GM12878 (cell line): ENCODE measurements at regions not wholly inside any gene's neighbourhood (a gene's known extent, or its start where the extent isn't known, plus 50 kb on each side); places are given as distances from the start of the nearest gene placed in this dataset.

Experiments
- ATAC-seq: fragments of 200-7000 bp; cut with Tn5 transposase; 3 replicates; pipeline ENCODE4 v1.9.1; 2020; ENCODE audit warnings: mild to moderate bottlenecking, moderate library complexity
- BruUV-seq: library from RNA; stranded (reverse); fragments of 400-500 nt; replicated peaks from 2 replicates; lab custom pipeline; 2021; lab: Mats Ljungman, UMichigan
- CTCF ChIA-PET: fragments of 300-600 bp; sonication (Branson Sonifier 250); formaldehyde crosslinking; extraction: SDS; loops from one replicate; lab custom pipeline; 2021; ENCODE audit warnings: inconsistent platforms; lab: Yijun Ruan, JAX
- POLR2A ChIA-PET: fragments of 350-600 bp; formaldehyde crosslinking; extraction: SDS; loops from one replicate; lab custom pipeline; 2021; ENCODE audit warnings: inconsistent platforms; lab: Charles Lee
- RAD21 ChIA-PET: fragments of 300-600 bp; sonication (Branson Sonifier 250); formaldehyde crosslinking; loops from one replicate; lab custom pipeline; 2023; ENCODE audit warnings: antibody characterized with exemption; ENCODE audit not compliant: unreplicated experiment; lab: Charles Lee
- SMC1A ChIA-PET: fragments of 300-600 bp; sonication (Branson Sonifier 250); formaldehyde crosslinking; loops from one replicate; lab custom pipeline; 2023; ENCODE audit not compliant: unreplicated experiment, uncharacterized antibody; lab: Charles Lee
- DNase-seq: peaks from one replicate; pipeline ENCODE4 v3.0.0-alpha.2; 2011; ENCODE audit warnings: low read depth, low spot score
- FAIRE-seq: peaks from 3 replicates; lab custom pipeline; 2011; peaks lifted over from hg19 to GRCh38; lab: Jason Lieb, UNC
- H2AFZ ChIP-seq: 2 replicates; pipeline ENCODE4 v1.6.0; 2011; ENCODE audit warnings: low read depth, low read length, control low read depth; ENCODE audit not compliant: control insufficient read depth
- H3K27ac ChIP-seq: 2 replicates; pipeline ENCODE4 v1.5.1; 2011; ENCODE audit warnings: control low read depth; ENCODE audit not compliant: control insufficient read depth, insufficient read depth
- H3K27me3 ChIP-seq, 2 experiments: replicated peaks in 1 of 2; 2 replicates each; pipeline versions ENCODE4 v1.6.0 to v1.6.1; 2011; ENCODE audit warnings: low read length in 1 of 2; ENCODE audit not compliant: control insufficient read depth in 2 of 2, insufficient read depth in 2 of 2
- H3K36me3 ChIP-seq, 2 experiments: 2 replicates each; pipeline ENCODE4 v1.5.1; 2011; ENCODE audit warnings: low read length in 1 of 2; ENCODE audit not compliant: control insufficient read depth in 2 of 2, insufficient read depth in 2 of 2
- H3K4me1 ChIP-seq: 2 replicates; pipeline ENCODE4 v1.6.1; 2011; ENCODE audit warnings: mild to moderate bottlenecking, low read length, moderate library complexity, mixed read lengths; ENCODE audit not compliant: control insufficient read depth, insufficient read depth
- H3K4me2 ChIP-seq: 2 replicates; pipeline ENCODE4 v1.6.0; 2011; ENCODE audit warnings: control low read depth; ENCODE audit not compliant: control insufficient read depth, insufficient read depth
- H3K4me3 ChIP-seq: fragments of 200-600 bp; sonication (generic); 2 replicates; pipeline ENCODE4 v1.5.1; 2016
- H3K79me2 ChIP-seq: 2 replicates; pipeline ENCODE4 v1.6.0; 2011; ENCODE audit warnings: low read length; ENCODE audit not compliant: control insufficient read depth, insufficient read depth
- H3K9ac ChIP-seq: 2 replicates; pipeline ENCODE4 v1.8.0; 2011; ENCODE audit warnings: low read length, control low read depth, mixed read lengths; ENCODE audit not compliant: control insufficient read depth, insufficient read depth
- H3K9me3 ChIP-seq: replicated peaks from 3 replicates; pipeline ENCODE4 v1.5.1; 2011; ENCODE audit warnings: mild to moderate bottlenecking, low read length; ENCODE audit not compliant: control insufficient read depth, insufficient read depth
- H4K20me1 ChIP-seq: 2 replicates; pipeline ENCODE4 v1.6.0; 2011; ENCODE audit not compliant: control insufficient read depth, insufficient read depth
- BACH1 ChIP-seq: fragments of 450-650 bp; IDR thresholded peaks from 2 replicates; pipeline ENCODE4 v1.6.1; 2017; ENCODE audit warnings: mild to moderate bottlenecking, borderline replicate concordance
- CREM ChIP-seq: IDR thresholded peaks from 2 replicates; pipeline ENCODE4 v1.6.1; 2014; ENCODE audit warnings: antibody characterized with exemption, low read depth
- E2F4 ChIP-seq: IDR thresholded peaks from 2 replicates; pipeline ENCODE4 v1.6.1; 2012; ENCODE audit warnings: low read depth, low read length, improper control_type of control experiment
- EGR1 ChIP-seq, 2 experiments: IDR thresholded peaks; 1 replicate in 1 of 2; 2 replicates in 1 of 2; pipeline ENCODE4 v1.6.1; 2011 to 2012; ENCODE audit warnings: low read depth in 2 of 2, low read length in 2 of 2, borderline replicate concordance in 1 of 2, mild to moderate bottlenecking in 1 of 2, moderate library complexity in 1 of 2
- FOXM1 ChIP-seq: IDR thresholded peaks from 2 replicates; pipeline ENCODE4 v1.6.1; 2012; ENCODE audit warnings: low read depth, mild to moderate bottlenecking, inconsistent platforms, low read length, moderate library complexity
- MTA3 ChIP-seq: IDR thresholded peaks from 2 replicates; pipeline ENCODE4 v1.6.1; 2012; ENCODE audit warnings: low read length, inconsistent platforms, borderline replicate concordance
- MYC ChIP-seq: IDR thresholded peaks from 2 replicates; pipeline ENCODE4 v1.6.1; 2011; ENCODE audit warnings: mild to moderate bottlenecking, low read length, moderate library complexity, inconsistent platforms; ENCODE audit not compliant: insufficient read depth, insufficient replicate concordance, insufficient read length, severe bottlenecking
- NFXL1 ChIP-seq: fragments of 450-650 bp; IDR thresholded peaks from 2 replicates; pipeline ENCODE4 v1.6.1; 2017; ENCODE audit warnings: antibody characterized with exemption, mild to moderate bottlenecking, borderline replicate concordance
- NR2C1 ChIP-seq: fragments of 450-650 bp; IDR thresholded peaks from 2 replicates; pipeline ENCODE4 v1.6.1; 2017; ENCODE audit warnings: antibody characterized with exemption, mild to moderate bottlenecking, moderate library complexity
- PAX5 ChIP-seq: IDR thresholded peaks from 2 replicates; pipeline ENCODE4 v1.6.1; 2011; ENCODE audit warnings: low read depth, low read length, borderline replicate concordance
- SIN3A ChIP-seq: IDR thresholded peaks from 2 replicates; pipeline ENCODE4 v1.6.1; 2012; ENCODE audit warnings: low read depth, low read length, improper control_type of control experiment
- SIX5 ChIP-seq: IDR thresholded peaks from 2 replicates; pipeline ENCODE4 v1.6.1; 2011; ENCODE audit warnings: mild to moderate bottlenecking, low read depth, low read length, moderate library complexity; ENCODE audit not compliant: severe bottlenecking
- SMAD5 ChIP-seq: IDR thresholded peaks from 2 replicates; pipeline ENCODE4 v1.6.1; 2016; ENCODE audit warnings: antibody characterized with exemption, low read depth
- SMARCA5 ChIP-seq: fragments of 450-650 bp; IDR thresholded peaks from 2 replicates; pipeline ENCODE4 v1.6.1; 2017; ENCODE audit warnings: mild to moderate bottlenecking
- SPI1 ChIP-seq: IDR thresholded peaks from 2 replicates; pipeline ENCODE4 v1.6.1; 2011; ENCODE audit warnings: low read depth, mild to moderate bottlenecking, low read length, moderate library complexity, borderline replicate concordance; ENCODE audit not compliant: insufficient read depth
- SREBF2 ChIP-seq: IDR thresholded peaks from 2 replicates; pipeline ENCODE4 v1.6.1; 2012; ENCODE audit warnings: mild to moderate bottlenecking, low read length
- YY1 ChIP-seq: IDR thresholded peaks from 2 replicates; pipeline ENCODE4 v1.6.1; 2011; ENCODE audit warnings: low read depth, mild to moderate bottlenecking, low read length
- ZNF217 ChIP-seq: fragments of 450-650 bp; IDR thresholded peaks from 2 replicates; pipeline ENCODE4 v1.6.1; 2017; ENCODE audit warnings: antibody characterized with exemption, mild to moderate bottlenecking
- ZNF622 ChIP-seq: fragments of 450-650 bp; IDR thresholded peaks from 2 replicates; pipeline ENCODE4 v1.6.1; 2017; ENCODE audit warnings: mild to moderate bottlenecking, inconsistent platforms
- ZSCAN29 ChIP-seq: fragments of 450-650 bp; IDR thresholded peaks from 2 replicates; pipeline ENCODE4 v1.6.1; 2017; ENCODE audit warnings: mild to moderate bottlenecking, moderate library complexity
- WGBS: methylation state at CpG from one replicate; pipeline ENCODE4 v1.1.6; 2016; ENCODE audit warnings: low lambda C conversion rate; ENCODE audit not compliant: insufficient replicate concordance, insufficient coverage; ENCODE audit errors: missing lambda C conversion rate; 5-methylcytosine and 5-hydroxymethylcytosine counted together
- in situ Hi-C: fragments of 300-500 bp; cut with MboI; formaldehyde crosslinking; loops from 9 replicates; pipeline ENCODE4 v1.14.3; 2018; ENCODE audit warnings: mixed read lengths
- intact Hi-C: fragments of 100-400 bp; cut with micrococcal nuclease; formaldehyde crosslinking; loops from one replicate; pipeline ENCODE4 v1.14.2; 2022; ENCODE audit not compliant: unreplicated experiment

- no peak overlapping the region for H2AFZ ChIP-seq
- RAD21 ChIA-PET, result no interaction called here
- DNase-seq (no peak), ATAC-seq (no peak), FAIRE-seq (no peak)
- H3K9me3 ChIP-seq, result no peaks in the 10 kb centered on the region
- POLR2A ChIA-PET, result no interaction called here
- no peaks in the 10 kb centered on the region for H3K4me1 ChIP-seq
- no peak overlapping the region for H3K4me2 ChIP-seq
- H4K20me1 ChIP-seq, result no peaks in the 10 kb centered on the region
- H3K9ac ChIP-seq, result no peak overlapping the region
- CTCF ChIA-PET, result interaction anchor here (1.3 kb wide), 1 partner anchor 13 kb away, joined by 3 read pairs; no protein-coding TSS in a partner anchor
- no peak overlapping the region for H3K27ac ChIP-seq
- SMC1A ChIA-PET, result no interaction called here
- intact Hi-C loops (no loop called here), in situ Hi-C loops (no loop called here)
- no peak overlapping the region for H3K4me3 ChIP-seq
- BruUV-seq, result no TSS peak
- TF ChIP-seq ZSCAN29, result no peak
- TF ChIP-seq NFXL1, result no peak
- TF ChIP-seq FOXM1, result no peak
- TF ChIP-seq NR2C1, result no peak
- no peak for TF ChIP-seq MYC
- no peak for TF ChIP-seq MTA3
- TF ChIP-seq ZNF622, result no peak
- no peak for TF ChIP-seq SMARCA5
- no peak for TF ChIP-seq E2F4
- TF ChIP-seq SIN3A, result no peak
- TF ChIP-seq SIX5, result no peak
- TF ChIP-seq SPI1, result no peak
- TF ChIP-seq CREM, result no peak
- no peak for TF ChIP-seq ZNF217
- no peak for TF ChIP-seq EGR1 (IDR thresholded peaks at IDR 0.05; ENCODE audit: borderline replicate concordance in 1 of 2, low read depth in 2 of 2, low read length in 2 of 2)
- no peak for TF ChIP-seq PAX5
- TF ChIP-seq YY1, result no peak
- TF ChIP-seq SMAD5, result no peak
- TF ChIP-seq SREBF2, result no peak
- TF ChIP-seq BACH1, result no peak
- H3K79me2 ChIP-seq, result no peaks in the 10 kb centered on the region
- no peaks in the 10 kb centered on the region; a peak in 1 of 4 replicates for H3K27me3 ChIP-seq
- no peaks in the 10 kb centered on the region for H3K36me3 ChIP-seq
- 4% methylated on average over 2 of the region's 2 CpGs for WGBS
Measured at GRCh38 chr3:132821314-132821713, 99.1 kb upstream of the NPHP3 start.
